ENCODE measurements at regions not wholly inside any gene's neighbourhood (a gene's known extent, or its start where the extent isn't known, plus 50 kb on each side); places are given as distances from the start of the nearest gene placed in this dataset.

GRCh38 chr6:25112322-25112773, 166.8 kb upstream of the CARMIL1 start:
- no peak overlapping the region for H3K27ac Mint-ChIP-seq
- no peak for ATAC-seq (replicated peaks)
- H3K4me1 Mint-ChIP-seq: peaks cover 2 to 9% of the 10 kb centered on the region in 2 donors
- H3K27me3 Mint-ChIP-seq: no peaks in the 10 kb centered on the region
- no peak overlapping the region for H3K4me3 Mint-ChIP-seq
- DNase-seq: no peak
- no peaks in the 10 kb centered on the region for H3K9me3 Mint-ChIP-seq
- H3K36me3 Mint-ChIP-seq: peaks cover 22 to 47% of the 10 kb centered on the region in 2 donors

- Mint-ChIP-seq H3K4me1 (peaks cover 0 to 10% of the 10 kb centered on the region in 2 donors), H3K27me3 (no peaks in the 10 kb centered on the region), H3K9me3 (no peaks in the 10 kb centered on the region), H3K36me3 (peaks cover 21 to 43% of the 10 kb centered on the region in 2 donors), H3K4me3 (no peak overlapping the region), H3K27ac (no peak overlapping the region)
- ATAC-seq (replicated peaks) (no peak), DNase-seq (no peak)
Measured at GRCh38 chr6:25113436-25113835, 165.7 kb upstream of the CARMIL1 start.

- ATAC-seq (replicated peaks): no peak
- Mint-ChIP-seq H3K4me1 (peaks cover 3 to 11% of the 10 kb centered on the region in 2 donors), H3K4me3 (no peak overlapping the region), H3K36me3 (peaks cover 21 to 27% of the 10 kb centered on the region in 2 donors), H3K27me3 (no peaks in the 10 kb centered on the region), H3K9me3 (peaks cover 0 to 4% of the 10 kb centered on the region in 2 donors), H3K27ac (no peak overlapping the region)
- DNase-seq: no peak
Measured at GRCh38 chr6:25118038-25118437, 161.1 kb upstream of the CARMIL1 start.

GRCh38 chr6:25121186-25121585, 158.0 kb upstream of the CARMIL1 start:
- Mint-ChIP-seq H3K4me3 (no peak overlapping the region), H3K27ac (no peak overlapping the region), H3K27me3 (no peaks in the 10 kb centered on the region), H3K4me1 (peaks cover 8 to 20% of the 10 kb centered on the region in 2 donors), H3K9me3 (peaks cover 0 to 4% of the 10 kb centered on the region in 2 donors), H3K36me3 (peaks cover 20 to 33% of the 10 kb centered on the region in 2 donors)
- ATAC-seq (replicated peaks) (no peak), DNase-seq (no peak)

- Mint-ChIP-seq H3K9me3 (peaks cover 0 to 4% of the 10 kb centered on the region in 2 donors), H3K36me3 (peaks cover 20 to 35% of the 10 kb centered on the region in 2 donors), H3K27ac (no peak overlapping the region), H3K27me3 (no peaks in the 10 kb centered on the region), H3K4me3 (no peak overlapping the region), H3K4me1 (peaks cover 8 to 22% of the 10 kb centered on the region in 2 donors)
- DNase-seq: no peak
- no peak for ATAC-seq (replicated peaks)
Measured at GRCh38 chr6:25122001-25122400, 157.2 kb upstream of the CARMIL1 start.

GRCh38 chr6:25122622-25123237, 156.4 kb upstream of the CARMIL1 start:
- no peak overlapping the region for H3K4me3 Mint-ChIP-seq
- H3K36me3 Mint-ChIP-seq: peaks cover 20 to 37% of the 10 kb centered on the region in 2 donors
- DNase-seq (no peak), ATAC-seq (replicated peaks) (no peak)
- peaks cover 0 to 4% of the 10 kb centered on the region in 2 donors for H3K9me3 Mint-ChIP-seq
- no peaks in the 10 kb centered on the region for H3K27me3 Mint-ChIP-seq
- peaks cover 11 to 25% of the 10 kb centered on the region in 2 donors for H3K4me1 Mint-ChIP-seq
- no peak overlapping the region for H3K27ac Mint-ChIP-seq

- peaks cover 10 to 19% of the 10 kb centered on the region in 2 donors for H3K4me1 Mint-ChIP-seq
- DNase-seq: no peak
Measured at GRCh38 chr6:25124216-25124715, 154.9 kb upstream of the CARMIL1 start.

GRCh38 chr6:25125736-25126135, 153.4 kb upstream of the CARMIL1 start:
- Mint-ChIP-seq H3K27me3 (no peaks in the 10 kb centered on the region), H3K9me3 (peaks cover 0 to 4% of the 10 kb centered on the region in 2 donors), H3K27ac (no peak overlapping the region), H3K4me3 (no peak overlapping the region), H3K4me1 (peaks cover 10 to 24% of the 10 kb centered on the region in 2 donors), H3K36me3 (peaks cover 20 to 39% of the 10 kb centered on the region in 2 donors)
- ATAC-seq (replicated peaks): no peak
- no peak for DNase-seq

More at GRCh38 chr6:25124216-25124715, 154.9 kb upstream of the CARMIL1 start:
- H3K27me3 Mint-ChIP-seq: no peaks in the 10 kb centered on the region
- H3K9me3 Mint-ChIP-seq: peaks cover 0 to 4% of the 10 kb centered on the region in 2 donors
- no peak overlapping the region for H3K4me3 Mint-ChIP-seq
- peaks cover 20 to 34% of the 10 kb centered on the region in 2 donors for H3K36me3 Mint-ChIP-seq
- no peak overlapping the region for H3K27ac Mint-ChIP-seq
- ATAC-seq (replicated peaks): no peak

GRCh38 chr6:25127076-25127837, 151.9 kb upstream of the CARMIL1 start:
- no peak overlapping the region for H3K27ac Mint-ChIP-seq
- H3K27me3 Mint-ChIP-seq: no peaks in the 10 kb centered on the region
- peaks cover 10 to 29% of the 10 kb centered on the region in 2 donors for H3K4me1 Mint-ChIP-seq
- H3K9me3 Mint-ChIP-seq: no peaks in the 10 kb centered on the region
- peaks cover 17 to 43% of the 10 kb centered on the region in 2 donors for H3K36me3 Mint-ChIP-seq
- no peak for ATAC-seq (replicated peaks)
- DNase-seq: no peak
- H3K4me3 Mint-ChIP-seq: no peak overlapping the region

- H3K27me3 Mint-ChIP-seq: no peaks in the 10 kb centered on the region
- no peak overlapping the region for H3K27ac Mint-ChIP-seq
- no peak for DNase-seq
- peaks cover 5 to 28% of the 10 kb centered on the region in 2 donors for H3K4me1 Mint-ChIP-seq
- no peak for ATAC-seq (replicated peaks)
- no peak overlapping the region for H3K4me3 Mint-ChIP-seq
- H3K9me3 Mint-ChIP-seq: peaks cover 3 to 8% of the 10 kb centered on the region in 2 donors
- peaks cover 24 to 51% of the 10 kb centered on the region in 2 donors for H3K36me3 Mint-ChIP-seq
Measured at GRCh38 chr6:25130518-25130917, 148.7 kb upstream of the CARMIL1 start.

- no peak for DNase-seq
- ATAC-seq (replicated peaks): no peak
- Mint-ChIP-seq H3K4me1 (peaks cover 15 to 42% of the 10 kb centered on the region in 2 donors), H3K27me3 (no peaks in the 10 kb centered on the region), H3K36me3 (peaks cover 22 to 50% of the 10 kb centered on the region in 2 donors), H3K27ac (no peak overlapping the region), H3K9me3 (peaks cover 3 to 8% of the 10 kb centered on the region in 2 donors), H3K4me3 (no peak overlapping the region)
Measured at GRCh38 chr6:25132934-25133333, 146.2 kb upstream of the CARMIL1 start.

- H3K27ac Mint-ChIP-seq: no peak overlapping the region
- DNase-seq (no peak), ATAC-seq (replicated peaks) (no peak)
- H3K9me3 Mint-ChIP-seq: peaks cover 3 to 8% of the 10 kb centered on the region in 2 donors
- no peaks in the 10 kb centered on the region for H3K27me3 Mint-ChIP-seq
- peaks cover 20 to 46% of the 10 kb centered on the region in 2 donors for H3K4me1 Mint-ChIP-seq
- H3K4me3 Mint-ChIP-seq: no peak overlapping the region
- peaks cover 22 to 50% of the 10 kb centered on the region in 2 donors for H3K36me3 Mint-ChIP-seq
Measured at GRCh38 chr6:25133568-25133967, 145.6 kb upstream of the CARMIL1 start.

- H3K36me3 Mint-ChIP-seq: peaks cover 22 to 39% of the 10 kb centered on the region in 2 donors
- H3K4me1 Mint-ChIP-seq: peaks cover 20 to 36% of the 10 kb centered on the region in 2 donors
- H3K27ac Mint-ChIP-seq: peak overlapping the region; percentile 81
- peaks cover 3 to 8% of the 10 kb centered on the region in 2 donors for H3K9me3 Mint-ChIP-seq
- ATAC-seq (replicated peaks) (no peak), DNase-seq (no peak)
- no peaks in the 10 kb centered on the region for H3K27me3 Mint-ChIP-seq
- H3K4me3 Mint-ChIP-seq: peak overlapping the region; percentile 84 to 86
Measured at GRCh38 chr6:25136854-25137253, 142.3 kb upstream of the CARMIL1 start.

- H3K4me1 Mint-ChIP-seq: peaks cover 20 to 36% of the 10 kb centered on the region in 2 donors
Measured at GRCh38 chr6:25137480-25137879, 141.7 kb upstream of the CARMIL1 start.

More at GRCh38 chr6:25137480-25137879, 141.7 kb upstream of the CARMIL1 start:
- H3K27ac Mint-ChIP-seq: peak overlapping the region; percentile 81
- peak overlapping the region; percentile 84 to 86 for H3K4me3 Mint-ChIP-seq
- H3K9me3 Mint-ChIP-seq: peaks cover 3 to 8% of the 10 kb centered on the region in 2 donors
- H3K27me3 Mint-ChIP-seq: no peaks in the 10 kb centered on the region
- ATAC-seq (replicated peaks) (peak; percentile 39 to 40), DNase-seq (no peak)
- peaks cover 18 to 34% of the 10 kb centered on the region in 2 donors for H3K36me3 Mint-ChIP-seq

Measured in stimulated activated naive B cell treated with anti-CD40 and anti-IgM and Interleukin-4, amounts not matched to agents 10 μg/mL and 1 μg/mL and 100 μg/mL, for 72 hours (primary cell).